Stomach smooth muscle (tissue), 2 donors: ENCODE measurements at regions not wholly inside any gene's neighbourhood (a gene's known extent, or its start where the extent isn't known, plus 50 kb on each side); places are given as distances from the start of the nearest gene placed in this dataset.

Experiments used
- H3K27ac ChIP-seq: one replicate; pipeline ENCODE4 v1.7.0; 2013; ENCODE audit warnings: mild to moderate bottlenecking, low read length, inconsistent platforms
- H3K27me3 ChIP-seq, 2 donors: one replicate each; pipeline ENCODE4 v1.7.0; 2013; ENCODE audit warnings: low read length in 2 of 2; ENCODE audit not compliant: insufficient read depth in 2 of 2, control insufficient read depth in 1 of 2
- H3K36me3 ChIP-seq, 2 donors: one replicate each; pipeline ENCODE4 v1.7.0; 2013; ENCODE audit warnings: low read length in 2 of 2; ENCODE audit not compliant: control insufficient read depth in 2 of 2, insufficient read depth in 2 of 2
- H3K4me1 ChIP-seq: one replicate; pipeline ENCODE4 v1.7.0; 2013; ENCODE audit warnings: low read length; ENCODE audit not compliant: control insufficient read depth, insufficient read depth
- H3K4me3 ChIP-seq, 2 donors: one replicate each; pipeline ENCODE4 v1.7.0; 2013; ENCODE audit warnings: low read length in 2 of 2
- H3K9ac ChIP-seq, 2 donors: one replicate each; pipeline ENCODE4 v1.7.0; 2013; ENCODE audit warnings: low read length in 2 of 2, mild to moderate bottlenecking in 1 of 2
- H3K9me3 ChIP-seq, 2 donors: one replicate each; pipeline ENCODE4 v1.7.0; 2013; ENCODE audit warnings: low read length in 2 of 2; ENCODE audit not compliant: control insufficient read depth in 2 of 2
- donor health status: healthy.
- donor health status: Pancreatic carcinoma.

DNA sequence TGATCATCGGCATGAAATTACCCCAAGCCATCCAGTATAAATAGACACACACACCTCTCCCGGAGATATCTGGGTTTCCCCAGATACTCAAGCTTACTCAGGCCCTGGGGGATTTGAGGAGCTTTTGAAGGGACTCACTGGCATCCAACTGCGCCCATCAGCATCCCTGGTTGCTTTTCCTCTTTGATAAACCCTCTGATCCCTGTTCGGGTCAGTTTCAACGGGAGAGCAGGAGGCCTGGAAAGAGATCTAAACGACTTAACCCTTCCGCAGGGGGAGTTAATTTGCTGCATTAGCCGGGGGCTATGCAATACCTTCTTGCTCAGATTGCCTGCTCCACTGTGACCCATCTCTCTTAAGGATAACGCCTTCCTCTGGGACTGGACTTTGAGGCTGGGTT lies 76.6 kb downstream of the MAF start:
- no peak overlapping the region for H3K27ac ChIP-seq
- H3K9ac ChIP-seq = no peak overlapping the region
- H3K36me3 ChIP-seq = no peaks in the 10 kb centered on the region
- H3K4me3 ChIP-seq = no peak overlapping the region
- H3K27me3 ChIP-seq = no peaks in the 10 kb centered on the region
- no peaks in the 10 kb centered on the region for H3K9me3 ChIP-seq
- H3K4me1 ChIP-seq = peaks cover 3% of the 10 kb centered on the region

DNA sequence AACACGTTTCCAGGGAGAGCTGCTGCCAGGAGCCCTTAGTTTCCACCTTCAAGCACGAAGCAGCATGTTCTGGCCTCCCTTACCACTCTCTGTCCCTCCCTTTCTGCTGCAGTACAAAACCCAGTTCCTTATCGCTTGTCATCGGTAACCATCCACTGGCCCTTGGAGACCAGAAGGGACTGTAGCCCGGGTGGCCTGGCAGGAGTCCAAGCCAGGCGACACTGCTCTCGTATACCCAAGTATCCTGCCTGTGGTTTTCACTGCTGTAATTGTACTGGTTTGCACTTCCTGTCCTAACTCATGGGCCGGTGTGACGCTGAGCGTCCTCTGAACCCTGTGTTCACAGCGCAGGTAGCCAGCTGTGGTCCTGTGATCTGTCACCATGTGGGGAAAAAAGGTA lies 81.1 kb downstream of the MAF start:
- H3K27me3 ChIP-seq = no peaks in the 10 kb centered on the region
- no peaks in the 10 kb centered on the region for H3K4me1 ChIP-seq
- no peak overlapping the region for H3K9ac ChIP-seq
- no peaks in the 10 kb centered on the region for H3K36me3 ChIP-seq
- H3K9me3 ChIP-seq = no peaks in the 10 kb centered on the region
- no peak overlapping the region for H3K27ac ChIP-seq
- no peak overlapping the region for H3K4me3 ChIP-seq

DNA sequence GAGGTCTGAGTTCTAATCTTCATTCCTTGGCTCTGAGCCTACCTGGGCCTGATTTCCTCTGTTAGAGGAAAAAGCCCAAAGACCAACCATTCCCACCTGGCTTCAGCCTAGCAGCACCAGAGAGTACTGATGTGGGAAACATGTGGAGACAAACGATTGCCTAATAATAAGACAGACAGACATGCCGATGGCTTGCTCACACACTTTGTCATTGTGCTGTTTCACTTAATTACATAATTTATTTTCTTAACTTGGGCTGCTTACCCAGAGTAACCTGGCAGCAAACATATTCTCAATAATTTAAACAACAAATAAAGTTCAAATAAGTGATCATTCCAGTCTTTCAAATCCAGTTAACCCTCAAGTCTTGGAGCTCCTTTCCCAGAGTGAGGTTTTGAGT lies 83.4 kb downstream of the MAF start:
- Histone ChIP-seq H3K36me3 (no peaks in the 10 kb centered on the region), H3K4me3 (no peak overlapping the region), H3K4me1 (no peaks in the 10 kb centered on the region), H3K9ac (no peak overlapping the region), H3K27ac (no peak overlapping the region), H3K9me3 (no peaks in the 10 kb centered on the region), H3K27me3 (no peaks in the 10 kb centered on the region)

DNA sequence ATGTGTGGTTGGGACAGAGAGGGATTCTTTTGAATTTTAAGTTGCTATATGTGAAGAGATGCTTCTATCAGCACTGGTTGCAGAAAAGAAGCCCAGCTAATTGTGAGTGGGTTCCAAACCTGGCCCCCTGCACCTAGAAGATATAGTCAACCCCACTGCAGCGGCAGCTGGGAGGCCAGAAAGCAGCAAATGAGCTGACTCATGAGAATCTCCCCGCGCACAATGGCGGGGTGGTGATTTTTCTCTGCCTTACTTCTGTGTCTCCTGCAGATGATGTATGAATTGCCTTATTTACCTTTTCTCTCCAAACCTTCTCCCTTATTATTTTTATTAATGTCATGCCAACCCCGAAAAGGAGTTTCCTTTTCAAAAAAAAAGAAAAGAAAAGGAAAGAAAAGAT lies 89.7 kb downstream of the MAF start:
- peaks cover 8% of the 10 kb centered on the region for H3K4me1 ChIP-seq
- H3K4me3 ChIP-seq = no peak overlapping the region
- no peak overlapping the region for H3K9ac ChIP-seq
- H3K9me3 ChIP-seq = no peaks in the 10 kb centered on the region
- H3K36me3 ChIP-seq = no peaks in the 10 kb centered on the region
- H3K27me3 ChIP-seq = no peaks in the 10 kb centered on the region
- no peak overlapping the region for H3K27ac ChIP-seq

DNA sequence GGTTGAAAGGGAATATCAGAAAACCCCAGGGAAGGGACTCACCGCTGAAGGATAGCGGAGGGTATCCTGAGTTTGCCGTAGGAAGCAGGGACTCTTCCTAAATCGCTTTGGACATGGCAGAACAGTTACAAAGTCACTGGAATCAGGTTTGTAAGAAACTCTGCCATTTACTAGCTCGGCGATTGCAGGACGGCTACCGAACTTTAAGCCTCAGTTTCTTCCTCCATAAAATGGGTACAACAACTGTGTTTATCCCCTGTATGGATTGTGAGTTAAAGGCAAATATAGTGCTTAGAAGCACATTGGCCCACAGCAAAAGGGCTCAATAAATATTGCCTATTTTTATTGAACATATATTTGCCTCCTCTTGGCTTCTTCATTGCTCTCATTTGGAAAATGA lies 90.6 kb downstream of the MAF start:
- Histone ChIP-seq H3K27me3 (no peaks in the 10 kb centered on the region), H3K9me3 (no peaks in the 10 kb centered on the region), H3K36me3 (no peaks in the 10 kb centered on the region), H3K4me3 (no peak overlapping the region), H3K27ac (peak overlapping the region; percentile 18), H3K4me1 (peaks cover 8% of the 10 kb centered on the region), H3K9ac (no peak overlapping the region)

DNA sequence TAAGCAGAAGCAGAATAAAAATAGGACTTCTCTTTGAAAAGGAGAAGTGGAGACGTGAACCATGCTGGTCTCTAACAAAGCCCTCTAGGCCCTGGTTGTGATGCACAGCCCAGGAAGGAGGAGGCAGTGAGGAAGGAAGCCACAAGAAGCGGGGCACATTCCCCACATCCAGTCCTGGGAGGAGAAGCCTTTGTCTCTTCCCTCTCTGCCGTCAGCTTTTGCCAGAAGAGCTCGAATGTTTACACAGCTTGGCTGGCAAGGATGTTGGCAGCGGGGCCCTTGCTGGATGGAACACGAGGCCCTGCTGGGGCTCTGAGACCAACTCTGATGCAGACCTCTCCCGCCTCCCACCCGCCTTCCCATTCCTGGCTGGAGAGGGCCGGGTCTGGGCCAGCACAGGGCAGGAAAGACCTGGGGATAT lies 91.3 kb downstream of the MAF start:
- Histone ChIP-seq H3K4me3 (no peak overlapping the region), H3K4me1 (peaks cover 8% of the 10 kb centered on the region), H3K27ac (peak overlapping the region; percentile 18), H3K9ac (no peak overlapping the region), H3K9me3 (no peaks in the 10 kb centered on the region), H3K36me3 (no peaks in the 10 kb centered on the region), H3K27me3 (no peaks in the 10 kb centered on the region)

DNA sequence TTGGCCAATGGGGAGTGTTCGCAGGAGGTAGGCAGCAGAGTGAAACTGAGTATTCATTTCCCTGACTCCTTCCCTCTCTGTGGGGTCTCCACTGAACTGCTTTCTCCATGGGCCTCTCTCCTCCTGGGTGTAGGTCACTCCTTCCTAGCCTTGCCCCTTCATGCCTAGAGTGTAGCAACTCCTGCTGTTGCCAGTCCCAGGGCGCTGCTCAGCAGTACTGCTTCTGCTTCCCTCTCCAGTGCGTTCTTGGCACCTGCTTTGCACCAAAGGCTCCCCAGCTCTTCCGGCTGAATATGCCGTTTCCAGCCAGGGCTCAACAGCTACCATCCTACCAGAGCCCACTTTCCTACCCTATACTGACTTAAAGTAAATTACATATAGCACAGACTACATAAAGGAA lies 92.2 kb downstream of the MAF start:
- Histone ChIP-seq H3K4me3 (no peak overlapping the region), H3K9me3 (no peaks in the 10 kb centered on the region), H3K27me3 (no peaks in the 10 kb centered on the region), H3K36me3 (no peaks in the 10 kb centered on the region), H3K9ac (no peak overlapping the region), H3K4me1 (peaks cover 8% of the 10 kb centered on the region), H3K27ac (no peak overlapping the region)

DNA sequence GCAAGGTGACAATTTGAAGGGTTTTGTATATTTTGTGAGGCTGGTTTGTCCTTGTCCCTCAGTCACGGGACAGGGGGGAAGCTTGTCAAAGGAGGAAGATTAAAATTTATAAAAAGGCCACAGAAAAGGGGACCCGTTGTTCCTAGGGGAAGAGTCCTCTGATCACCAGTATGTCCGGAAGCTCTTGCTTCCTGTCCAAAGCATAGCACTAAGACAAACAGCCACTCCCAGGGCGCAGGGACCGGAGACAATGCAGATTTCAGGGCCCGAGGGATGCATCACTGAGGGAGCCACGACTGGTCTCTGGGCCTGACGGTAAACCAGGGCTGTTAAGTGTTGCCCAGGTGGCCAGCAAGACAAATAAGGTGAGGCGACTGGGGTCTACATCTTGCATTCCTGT lies 95.2 kb downstream of the MAF start:
- Histone ChIP-seq H3K27me3 (no peaks in the 10 kb centered on the region), H3K9me3 (no peaks in the 10 kb centered on the region), H3K4me1 (peaks cover 8% of the 10 kb centered on the region), H3K9ac (no peak overlapping the region), H3K4me3 (no peak overlapping the region), H3K27ac (no peak overlapping the region), H3K36me3 (no peaks in the 10 kb centered on the region)

DNA sequence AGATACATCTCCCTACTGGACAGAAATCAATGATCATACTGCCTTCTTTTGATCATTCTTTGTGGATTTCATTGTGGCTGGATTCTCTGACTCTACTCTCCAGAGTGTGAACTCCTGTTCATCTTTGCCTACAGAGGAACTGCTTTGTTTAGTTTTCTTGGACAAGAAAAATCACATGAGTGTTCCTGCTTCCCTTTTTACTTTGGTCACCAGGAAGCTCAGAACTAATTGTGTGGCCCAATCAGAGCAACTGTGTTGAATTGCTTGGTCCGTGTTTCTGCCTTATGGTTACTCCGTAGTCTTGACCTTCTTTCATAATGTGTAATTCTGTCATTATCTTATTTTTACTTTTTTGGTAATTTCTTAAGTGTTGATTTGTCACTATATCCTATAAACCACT lies 97.0 kb downstream of the MAF start:
- Histone ChIP-seq H3K27me3 (no peaks in the 10 kb centered on the region), H3K9me3 (peaks cover 0 to 3% of the 10 kb centered on the region in 2 donors), H3K4me3 (no peak overlapping the region), H3K27ac (no peak overlapping the region), H3K36me3 (no peaks in the 10 kb centered on the region), H3K4me1 (no peaks in the 10 kb centered on the region), H3K9ac (no peak overlapping the region)

DNA sequence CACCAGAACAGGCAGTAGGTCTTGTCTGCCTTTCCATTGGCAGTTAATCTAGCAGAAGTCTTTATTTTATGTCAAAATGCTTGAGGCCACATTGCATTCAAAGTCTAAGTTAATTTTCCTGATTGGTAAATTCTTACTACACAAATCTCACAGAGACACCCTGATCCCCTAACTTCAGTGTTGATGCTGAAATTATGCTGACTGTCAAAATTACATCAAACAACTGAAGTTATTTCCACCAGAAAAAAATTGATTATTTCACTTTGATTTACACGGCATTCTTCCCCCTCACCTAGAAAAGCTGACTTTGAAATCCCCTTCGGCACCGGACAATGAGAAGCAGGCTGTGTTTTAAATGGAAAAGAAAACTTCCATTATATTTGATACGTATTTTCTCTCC lies 99.1 kb downstream of the MAF start:
- Histone ChIP-seq H3K36me3 (no peaks in the 10 kb centered on the region), H3K4me1 (no peaks in the 10 kb centered on the region), H3K9ac (no peak overlapping the region), H3K27me3 (no peaks in the 10 kb centered on the region), H3K4me3 (no peak overlapping the region), H3K27ac (no peak overlapping the region), H3K9me3 (peaks cover 0 to 3% of the 10 kb centered on the region in 2 donors)

DNA sequence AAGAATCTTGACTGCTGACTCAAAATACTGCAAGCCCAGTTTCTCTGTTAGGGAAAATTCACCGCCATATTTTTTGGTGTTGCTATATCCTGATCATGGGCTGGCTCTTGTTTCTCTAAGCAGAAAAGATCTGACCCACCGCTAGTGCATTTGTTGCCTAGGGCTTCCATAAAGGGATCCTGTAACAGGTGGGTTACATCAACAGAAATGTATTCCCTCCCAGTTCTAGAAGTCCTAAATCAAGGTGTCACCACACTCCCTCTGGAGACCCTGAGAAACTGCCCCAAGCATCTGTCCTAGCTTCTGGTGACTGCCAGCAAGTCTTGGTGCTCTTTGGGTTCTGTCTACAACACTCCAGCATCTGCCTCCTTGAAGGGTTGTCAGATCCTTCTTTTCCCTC lies 99.7 kb downstream of the MAF start:
- no peaks in the 10 kb centered on the region for H3K27me3 ChIP-seq
- H3K4me3 ChIP-seq = no peak overlapping the region
- no peak overlapping the region for H3K27ac ChIP-seq
- no peaks in the 10 kb centered on the region for H3K36me3 ChIP-seq
- no peak overlapping the region for H3K9ac ChIP-seq
- H3K9me3 ChIP-seq = peaks cover 0 to 3% of the 10 kb centered on the region in 2 donors
- no peaks in the 10 kb centered on the region for H3K4me1 ChIP-seq

DNA sequence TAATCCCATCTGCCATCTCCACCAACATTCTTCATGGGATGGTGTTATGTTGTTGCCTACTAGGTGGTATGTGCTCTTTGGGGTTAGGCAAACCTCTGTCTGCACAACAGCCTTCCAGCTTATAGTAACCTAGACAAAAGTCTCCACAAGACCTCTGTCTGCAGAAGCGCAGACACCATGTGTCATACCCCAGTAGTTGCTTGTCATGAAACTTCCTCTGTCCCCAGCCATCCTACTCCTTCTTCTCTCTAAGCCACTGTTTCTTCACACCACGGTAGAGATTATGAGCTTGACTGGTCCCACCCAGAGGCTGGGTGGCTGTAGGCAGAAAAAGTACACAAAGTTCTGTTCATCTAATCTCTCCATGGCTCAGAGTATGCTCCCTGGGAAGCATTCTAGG lies 100.3 kb downstream of the MAF start:
- Histone ChIP-seq H3K27me3 (no peaks in the 10 kb centered on the region), H3K9me3 (peaks cover 0 to 3% of the 10 kb centered on the region in 2 donors), H3K36me3 (no peaks in the 10 kb centered on the region), H3K27ac (no peak overlapping the region), H3K4me3 (no peak overlapping the region), H3K4me1 (no peaks in the 10 kb centered on the region), H3K9ac (no peak overlapping the region)
